GF-D8 (cell line): ENCODE measurements at regions not wholly inside any gene's neighbourhood (a gene's known extent, or its start where the extent isn't known, plus 50 kb on each side); places are given as distances from the start of the nearest gene placed in this dataset.
A peak's percentile ranks its signal among the peaks of the same experiment; 100 is the strongest.

Source experiments
- DNase-seq: peaks from one replicate; lab custom pipeline; 2025; lab: John Stamatoyannopoulos, UW

GRCh38 chr6:2462831-2463230 is 217.4 kb upstream of the GMDS start:
- DNase-seq = no peak

GRCh38 chr6:2460216-2460745 is 214.9 kb upstream of the GMDS start:
- no peak for DNase-seq

- DNase-seq = no peak
These were observed 208.8 kb upstream of the GMDS start for GRCh38 chr6:2454180-2454579.

GRCh38 chr6:2450546-2450945 is 205.1 kb upstream of the GMDS start:
- no peak for DNase-seq

GRCh38 chr6:2449572-2449940 is 204.2 kb upstream of the GMDS start:
- no peak for DNase-seq

GRCh38 chr6:2448826-2449571 is 203.6 kb upstream of the GMDS start:
- peak; percentile 22 for DNase-seq

- DNase-seq = no peak
These were observed 202.5 kb upstream of the GMDS start for GRCh38 chr6:2447931-2448330.

GRCh38 chr6:2447318-2447920 is 202.0 kb upstream of the GMDS start:
- no peak for DNase-seq

- no peak for DNase-seq
These were observed 196.4 kb upstream of the GMDS start for GRCh38 chr6:2441601-2442475.

GRCh38 chr6:2440516-2440915 is 195.1 kb upstream of the GMDS start:
- DNase-seq = no peak

GRCh38 chr6:2439632-2440031 is 194.2 kb upstream of the GMDS start:
- no peak for DNase-seq

- DNase-seq = no peak
These were observed 193.7 kb upstream of the GMDS start for GRCh38 chr6:2439082-2439481.

GRCh38 chr6:2436410-2437154 is 191.2 kb upstream of the GMDS start:
- no peak for DNase-seq

GRCh38 chr6:2435323-2435722 is 189.9 kb upstream of the GMDS start:
- DNase-seq = no peak

- DNase-seq = no peak
These were observed 189.5 kb upstream of the GMDS start for GRCh38 chr6:2434912-2435311.

- DNase-seq = no peak
These were observed 188.7 kb upstream of the GMDS start for GRCh38 chr6:2434116-2434515.

- no peak for DNase-seq
These were observed 188.3 kb upstream of the GMDS start for GRCh38 chr6:2433711-2434110.

- no peak for DNase-seq
These were observed 187.9 kb upstream of the GMDS start for GRCh38 chr6:2433266-2433665.

- no peak for DNase-seq
These were observed 186.9 kb upstream of the GMDS start for GRCh38 chr6:2432292-2432691.

- DNase-seq = no peak
These were observed 185.2 kb upstream of the GMDS start for GRCh38 chr6:2430612-2431011.

- DNase-seq = no peak
These were observed 184.1 kb upstream of the GMDS start for GRCh38 chr6:2429460-2429859.

GRCh38 chr6:2429032-2429431 is 183.6 kb upstream of the GMDS start:
- DNase-seq = no peak
